HG03045 (cell line): ENCODE measurements at regions not wholly inside any gene's neighbourhood (a gene's known extent, or its start where the extent isn't known, plus 50 kb on each side); places are given as distances from the start of the nearest gene placed in this dataset.
"Not testable (repeated sequence)": the region's sequence is repeated elsewhere in the genome, so short reads cannot be mapped to it uniquely, and the experiment has no call there.

Experiments
- ATAC-seq: cut with Tn5 transposase; IDR thresholded peaks from one replicate; pipeline ENCODE4 v1.9.1; 2021; ENCODE audit warnings: mild to moderate bottlenecking, moderate library complexity; ENCODE audit not compliant: unreplicated experiment

GRCh38 chr4:162498168-162498567 lies 334.4 kb upstream of the FSTL5 start:
- ATAC-seq, result no peak

- ATAC-seq, result no peak
Observed at GRCh38 chr4:162497564-162498167, 333.9 kb upstream of the FSTL5 start.

- ATAC-seq, result no peak
Observed at GRCh38 chr4:162494935-162495334, 331.1 kb upstream of the FSTL5 start.

- no peak for ATAC-seq
Observed at GRCh38 chr4:162485486-162485885, 321.7 kb upstream of the FSTL5 start.

- ATAC-seq, result no peak
Observed at GRCh38 chr4:162475246-162475645, 311.4 kb upstream of the FSTL5 start.

- ATAC-seq, result no peak
Observed at GRCh38 chr4:162469977-162470376, 306.2 kb upstream of the FSTL5 start.

GRCh38 chr4:162465356-162465755 lies 301.6 kb upstream of the FSTL5 start:
- not testable (repeated sequence) for ATAC-seq

- ATAC-seq, result no peak
Observed at GRCh38 chr4:162461952-162462351, 298.2 kb upstream of the FSTL5 start.

- no peak for ATAC-seq
Observed at GRCh38 chr4:162458051-162458450, 294.3 kb upstream of the FSTL5 start.

- ATAC-seq, result no peak
Observed at GRCh38 chr4:162457071-162457865, 293.5 kb upstream of the FSTL5 start.

GRCh38 chr4:162456106-162456505 lies 292.3 kb upstream of the FSTL5 start:
- ATAC-seq, result no peak

GRCh38 chr4:162450531-162451035 lies 286.8 kb upstream of the FSTL5 start:
- no peak for ATAC-seq

- no peak for ATAC-seq
Observed at GRCh38 chr4:162443510-162443909, 279.7 kb upstream of the FSTL5 start.

- no peak for ATAC-seq
Observed at GRCh38 chr4:162442128-162442527, 278.3 kb upstream of the FSTL5 start.

GRCh38 chr4:162422312-162422711 lies 258.5 kb upstream of the FSTL5 start:
- ATAC-seq, result no peak

- ATAC-seq, result no peak
Observed at GRCh38 chr4:162410854-162411253, 247.1 kb upstream of the FSTL5 start.

GRCh38 chr4:162409048-162409447 lies 245.2 kb upstream of the FSTL5 start:
- no peak for ATAC-seq

- ATAC-seq, result no peak
Observed at GRCh38 chr4:162408309-162408708, 244.5 kb upstream of the FSTL5 start.

- ATAC-seq, result no peak
Observed at GRCh38 chr4:162406637-162407365, 243.0 kb upstream of the FSTL5 start.

GRCh38 chr4:162403932-162404331 lies 240.1 kb upstream of the FSTL5 start:
- ATAC-seq, result no peak

GRCh38 chr4:162403419-162403818 lies 239.6 kb upstream of the FSTL5 start:
- ATAC-seq, result no peak

GRCh38 chr4:162401021-162401420 lies 237.2 kb upstream of the FSTL5 start:
- ATAC-seq, result no peak
